RKO (cell line): ENCODE measurements at regions not wholly inside any gene's neighbourhood (a gene's known extent, or its start where the extent isn't known, plus 50 kb on each side); places are given as distances from the start of the nearest gene placed in this dataset.
"Not testable (repeated sequence)": the region's sequence is repeated elsewhere in the genome, so short reads cannot be mapped to it uniquely, and the experiment has no call there.

Experiments used
- DNase-seq: peaks from one replicate; pipeline ENCODE4 v3.0.0-alpha.2; 2016; ENCODE audit warnings: low spot score

GRCh38 chr3:22383285-22383684 lies 632.3 kb upstream of the ZNF385D start:
- no peak for DNase-seq

- no peak for DNase-seq
Measured at GRCh38 chr3:22386107-22386506, 635.1 kb upstream of the ZNF385D start.

- no peak for DNase-seq
Measured at GRCh38 chr3:22392286-22392685, 641.3 kb upstream of the ZNF385D start.

- DNase-seq: no peak
Measured at GRCh38 chr3:22392859-22393258, 641.8 kb upstream of the ZNF385D start.

GRCh38 chr3:22399566-22399965 lies 648.6 kb upstream of the ZNF385D start:
- no peak for DNase-seq

- DNase-seq: no peak
Measured at GRCh38 chr3:22401499-22401898, 650.5 kb upstream of the ZNF385D start.

- no peak for DNase-seq
Measured at GRCh38 chr3:22414239-22414638, 663.2 kb upstream of the ZNF385D start.

GRCh38 chr3:22416838-22417446 lies 665.9 kb upstream of the ZNF385D start:
- DNase-seq: not testable (repeated sequence)

GRCh38 chr3:22419261-22419660 lies 668.3 kb upstream of the ZNF385D start:
- no peak for DNase-seq

- DNase-seq: no peak
Measured at GRCh38 chr3:22421589-22421988, 670.6 kb upstream of the ZNF385D start.

GRCh38 chr3:22431334-22431733 lies 680.3 kb upstream of the ZNF385D start:
- no peak for DNase-seq

- no peak for DNase-seq
Measured at GRCh38 chr3:22439626-22440025, 688.6 kb upstream of the ZNF385D start.

GRCh38 chr3:22441711-22442110 lies 690.7 kb upstream of the ZNF385D start:
- DNase-seq: no peak

GRCh38 chr3:22443571-22444233 lies 692.7 kb upstream of the ZNF385D start:
- no peak for DNase-seq

GRCh38 chr3:22445336-22445735 lies 694.3 kb upstream of the ZNF385D start:
- DNase-seq: not testable (repeated sequence)

- no peak for DNase-seq
Measured at GRCh38 chr3:22450786-22451400, 699.9 kb upstream of the ZNF385D start.

- no peak for DNase-seq
Measured at GRCh38 chr3:22451501-22451900, 700.5 kb upstream of the ZNF385D start.

- DNase-seq: no peak
Measured at GRCh38 chr3:22453906-22454535, 703.0 kb upstream of the ZNF385D start.

GRCh38 chr3:22469995-22470394 lies 719.0 kb upstream of the ZNF385D start:
- no peak for DNase-seq

GRCh38 chr3:22471557-22471956 lies 720.5 kb upstream of the ZNF385D start:
- no peak for DNase-seq

GRCh38 chr3:22474706-22475445 lies 723.9 kb upstream of the ZNF385D start:
- DNase-seq: no peak

- no peak for DNase-seq
Measured at GRCh38 chr3:22475665-22476240, 724.7 kb upstream of the ZNF385D start.
